GM19023 (cell line): ENCODE measurements at regions not wholly inside any gene's neighbourhood (a gene's known extent, or its start where the extent isn't known, plus 50 kb on each side); places are given as distances from the start of the nearest gene placed in this dataset.
"Not testable (repeated sequence)": the region's sequence is repeated elsewhere in the genome, so short reads cannot be mapped to it uniquely, and the experiment has no call there.

ENCODE experiments used
- ATAC-seq: cut with Tn5 transposase; IDR thresholded peaks from one replicate; pipeline ENCODE4 v1.9.1; 2021; ENCODE audit warnings: mild to moderate bottlenecking, moderate library complexity; ENCODE audit not compliant: unreplicated experiment

DNA sequence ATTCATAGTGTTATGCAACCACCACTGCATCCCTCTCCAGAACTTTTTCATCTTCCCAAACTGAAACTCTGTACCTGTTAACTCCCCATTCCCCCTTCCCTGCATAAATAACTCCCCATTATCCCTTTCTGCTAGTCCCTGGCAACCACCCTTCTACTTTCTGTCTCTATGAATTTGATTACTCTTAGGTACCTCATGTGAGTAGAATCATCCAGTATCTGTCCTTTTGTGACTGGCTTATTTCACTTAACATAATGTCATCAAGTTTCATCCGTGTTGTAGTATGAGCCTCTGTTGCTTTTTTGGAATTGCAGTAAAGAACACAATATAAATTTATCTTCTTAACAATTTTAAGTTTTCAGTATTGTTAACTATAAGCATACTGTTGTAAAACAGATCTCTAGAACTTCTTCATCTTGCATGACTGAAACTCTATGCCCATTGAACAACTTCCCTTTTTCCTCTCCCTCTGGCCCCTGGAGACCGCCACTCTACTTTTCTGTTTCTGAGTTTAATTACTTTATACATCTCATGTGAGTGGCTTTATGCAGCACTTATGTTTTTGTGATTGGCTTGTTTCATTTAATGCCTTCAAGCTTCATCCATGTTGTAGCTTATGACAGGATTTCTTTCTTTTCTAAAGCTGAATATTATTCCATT lies 87.3 kb upstream of the ABCC4 start:
- ATAC-seq = no peak

DNA sequence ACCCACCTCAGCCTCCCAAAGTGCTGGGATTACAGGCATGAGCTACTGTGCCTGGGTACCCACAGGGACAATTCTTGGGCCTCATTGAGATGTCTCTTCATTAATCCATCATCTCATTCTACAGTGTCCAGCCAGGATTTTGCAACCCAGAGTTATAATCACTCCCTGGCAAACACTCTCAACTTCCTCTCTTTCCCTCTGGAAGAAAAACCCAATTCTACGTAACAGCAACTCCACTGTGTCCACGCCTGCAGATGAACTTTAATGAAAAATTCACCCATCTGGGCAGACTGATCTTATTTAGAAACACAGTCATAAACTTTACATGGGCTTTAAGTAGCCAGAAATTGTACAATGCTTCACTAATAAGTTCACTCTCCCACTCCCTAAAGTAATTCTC lies 90.1 kb upstream of the ABCC4 start:
- ATAC-seq = no peak

DNA sequence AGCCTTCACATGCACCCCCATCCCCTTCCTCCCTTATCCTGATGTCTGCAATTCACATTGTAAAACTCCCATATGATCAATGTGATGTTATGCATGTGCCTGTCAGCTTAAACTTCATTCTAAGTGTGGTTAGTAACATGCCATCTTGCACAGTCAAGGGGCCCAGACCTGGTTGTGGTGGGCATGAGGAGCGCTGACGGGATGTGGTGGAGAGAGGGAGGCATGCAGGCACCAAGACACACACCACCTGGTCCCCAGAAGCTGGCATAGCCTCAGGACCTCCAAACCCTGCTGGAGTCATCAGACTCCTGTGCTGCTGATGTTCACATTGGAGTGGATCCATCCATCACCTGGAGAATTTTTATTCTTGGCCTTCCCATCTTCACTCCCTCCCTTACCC lies 90.5 kb upstream of the ABCC4 start:
- no peak for ATAC-seq

DNA sequence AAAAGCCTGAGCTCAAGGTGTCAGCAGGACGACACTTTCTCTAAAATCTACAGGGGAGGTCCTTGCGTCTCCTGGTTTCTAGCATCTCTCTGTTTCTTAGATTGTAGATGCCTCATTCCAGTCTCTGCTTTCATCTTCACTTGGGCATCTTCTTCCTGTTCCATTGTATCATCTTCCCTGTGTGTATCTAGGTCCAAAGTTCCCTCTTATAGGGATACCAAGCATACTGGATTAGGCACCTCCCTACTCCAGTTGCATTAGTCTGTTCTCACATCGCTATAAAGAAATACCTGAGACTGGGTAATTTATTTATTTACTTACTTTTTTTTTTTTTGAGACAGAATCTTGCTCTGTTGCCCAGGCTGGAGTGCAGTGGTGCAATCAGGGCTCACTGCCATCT lies 91.3 kb upstream of the ABCC4 start:
- no peak for ATAC-seq

DNA sequence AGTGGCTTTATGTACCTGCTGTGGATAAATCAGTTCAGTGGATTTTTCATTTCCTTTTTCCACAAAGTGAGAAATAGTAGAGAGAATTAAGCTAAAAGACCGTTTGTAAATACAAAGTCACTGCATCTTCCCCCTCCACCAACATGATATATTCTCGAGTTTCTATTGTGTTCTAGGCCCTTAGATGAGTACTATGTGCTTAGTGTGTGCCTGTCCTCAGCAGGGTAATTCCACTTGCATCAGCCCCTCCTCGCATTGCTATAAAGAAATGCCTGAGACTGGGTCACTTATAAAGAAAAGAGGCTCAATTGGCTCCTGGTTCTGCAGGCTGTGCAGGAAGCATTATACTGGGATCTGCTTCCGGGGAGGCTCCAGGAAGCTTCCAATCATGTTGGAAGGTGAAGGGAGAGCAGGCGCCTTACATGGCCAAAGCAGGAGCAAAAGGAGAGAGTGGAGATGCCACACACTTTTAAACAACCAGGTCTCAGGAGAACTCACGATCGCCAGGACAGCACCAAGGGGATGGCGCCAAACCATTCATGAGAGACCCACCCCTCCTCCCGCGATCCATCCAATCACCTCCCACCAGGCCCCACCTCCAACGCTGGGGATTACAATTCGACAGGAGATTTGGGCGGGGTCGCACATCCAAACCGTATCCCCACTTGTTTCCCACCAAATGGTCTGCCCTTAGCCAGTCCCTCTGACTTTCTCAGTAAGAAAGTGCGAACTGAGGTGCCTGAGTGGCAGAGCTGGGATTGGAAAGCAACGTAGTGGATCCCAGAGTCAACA lies 102.3 kb upstream of the ABCC4 start:
- ATAC-seq = peak; percentile 35

DNA sequence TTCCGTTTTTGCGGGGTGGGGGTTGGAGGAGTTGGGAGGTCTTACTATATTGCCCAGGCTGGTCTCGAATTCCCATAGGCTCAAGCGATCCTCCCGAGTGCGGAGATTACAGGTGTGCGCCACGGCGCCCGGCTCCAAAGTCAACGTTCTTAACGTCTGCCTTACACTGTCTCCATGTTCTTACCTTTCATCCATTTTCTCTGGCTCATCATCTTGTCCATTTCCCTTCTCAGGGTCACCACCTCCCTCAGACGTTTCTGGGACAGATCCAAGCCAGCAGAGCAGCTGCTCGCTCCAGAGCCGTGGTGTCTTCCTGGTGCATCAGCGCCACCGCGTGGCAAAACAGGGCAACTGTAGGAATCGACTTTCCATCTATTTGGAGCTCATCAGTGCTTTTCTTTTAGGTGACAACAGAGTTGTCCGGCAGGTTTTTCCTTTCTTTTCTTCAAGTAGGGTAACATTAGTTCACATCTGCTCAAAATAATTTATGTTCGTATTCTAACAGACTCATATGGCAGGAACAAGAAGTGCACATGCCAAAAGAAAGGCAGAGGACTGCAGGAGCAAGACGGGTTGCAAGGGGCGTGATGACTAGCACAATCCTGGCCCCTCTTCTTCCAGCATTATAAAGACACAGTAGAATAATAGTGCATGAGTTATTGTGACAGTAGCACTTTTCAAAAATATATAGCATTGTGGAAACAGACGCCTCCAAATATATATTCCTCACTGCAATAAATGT lies 103.1 kb upstream of the ABCC4 start:
- ATAC-seq = peak; percentile 90

DNA sequence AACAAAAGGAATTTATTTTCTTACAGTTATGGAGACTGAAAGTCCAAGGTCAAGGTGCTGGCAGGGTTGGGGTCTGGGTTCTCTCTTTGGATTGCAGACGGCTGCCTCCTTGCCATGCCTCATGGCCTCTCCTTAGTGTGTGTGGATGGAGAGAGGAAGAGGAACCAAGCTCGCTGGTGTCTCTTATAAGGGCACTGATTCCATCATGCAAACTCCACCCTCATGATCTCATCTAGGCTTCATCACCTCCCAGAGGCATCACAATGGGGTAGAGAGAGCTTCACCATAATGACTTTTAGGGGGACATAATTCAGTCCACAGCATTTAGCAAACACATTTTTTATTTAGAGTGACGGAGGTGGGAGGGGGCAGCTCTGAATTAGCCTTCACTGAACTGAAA lies 104.9 kb upstream of the ABCC4 start:
- ATAC-seq = no peak

DNA sequence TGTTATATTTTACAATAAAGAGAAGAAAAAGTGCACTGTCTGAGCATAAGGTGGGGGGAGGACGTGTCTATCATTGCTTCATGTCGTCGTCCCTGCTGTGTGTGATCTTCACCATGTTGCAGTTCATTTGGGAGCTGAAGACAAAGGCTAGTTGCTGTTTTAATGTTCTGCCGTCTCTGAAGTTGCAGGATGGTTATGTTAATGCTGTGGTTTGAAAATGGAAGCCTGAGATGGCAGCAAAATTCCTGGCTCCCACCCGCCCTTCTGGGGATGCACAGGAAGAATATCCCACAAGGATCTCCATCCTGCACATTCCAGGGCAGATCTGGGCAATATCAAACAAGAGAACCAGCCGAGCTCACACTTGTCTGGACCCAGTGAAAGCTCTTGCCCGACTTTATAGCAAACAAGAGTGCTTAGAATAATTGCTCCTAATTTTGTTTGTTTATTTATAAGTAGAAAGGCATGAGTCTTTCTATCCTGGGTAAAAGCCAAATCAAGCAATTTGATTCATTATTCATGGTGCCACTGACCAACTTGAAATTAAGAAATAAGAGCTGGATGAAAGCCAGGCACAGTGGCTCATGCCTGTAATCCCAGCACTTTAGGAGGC lies 110.3 kb upstream of the ABCC4 start:
- no peak for ATAC-seq

DNA sequence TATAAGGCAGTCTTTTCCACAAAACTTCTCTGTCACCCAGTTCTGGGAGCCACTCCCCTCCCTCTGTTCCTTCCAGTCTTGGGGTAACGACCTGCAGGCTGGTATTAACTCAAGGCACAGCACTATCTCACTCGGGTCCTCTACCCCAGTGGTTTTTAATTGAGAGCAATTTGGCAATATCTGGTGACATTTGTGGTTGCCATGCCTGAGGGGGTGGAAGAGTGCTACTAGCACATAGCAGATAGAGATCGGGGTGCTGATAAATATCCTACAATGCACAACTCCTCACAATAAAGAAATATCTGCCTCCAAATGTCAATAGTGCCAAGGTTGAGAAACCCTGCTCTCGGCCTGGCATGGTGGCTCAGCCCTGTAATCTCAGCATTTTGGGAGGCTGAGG lies 117.7 kb upstream of the ABCC4 start:
- ATAC-seq = no peak

DNA sequence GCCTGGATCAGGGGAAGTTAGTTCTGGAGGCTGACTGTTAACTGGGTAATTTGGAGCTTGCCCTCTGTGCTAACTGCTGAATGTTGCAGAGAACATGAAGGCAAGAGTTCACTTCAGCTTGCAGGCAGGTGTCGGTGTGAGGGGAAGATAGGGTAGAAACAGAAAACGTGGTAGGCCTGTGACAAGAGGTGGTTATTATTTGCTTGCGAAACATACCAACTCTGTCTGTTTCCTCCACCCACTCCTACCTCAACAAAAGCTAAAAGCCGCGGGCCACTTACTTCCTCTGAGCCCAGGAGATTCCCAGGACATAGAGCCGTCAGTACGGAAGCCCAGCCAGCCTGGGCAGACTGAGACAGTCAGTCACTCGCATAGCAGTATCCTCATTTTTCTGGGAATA lies 119.2 kb upstream of the ABCC4 start:
- ATAC-seq = no peak

DNA sequence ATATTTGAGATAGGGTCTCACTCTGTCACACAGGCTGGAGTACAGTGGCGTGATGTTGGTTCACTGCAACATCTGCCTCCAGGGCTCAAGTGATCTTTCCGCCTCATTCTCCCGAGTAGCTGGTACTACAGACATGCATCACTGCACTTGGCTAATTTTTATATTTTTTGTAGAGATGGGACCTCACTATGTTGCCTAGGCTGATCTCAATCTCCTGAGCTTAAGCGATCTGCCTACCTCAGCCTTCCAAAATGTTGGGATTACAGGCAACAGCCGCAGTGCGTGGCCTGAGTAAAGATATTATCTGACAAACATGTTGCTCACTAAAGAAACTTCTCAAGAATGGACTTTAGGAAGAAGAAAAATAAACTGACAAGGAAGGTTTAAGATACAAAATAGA lies 125.4 kb upstream of the ABCC4 start:
- no peak for ATAC-seq

DNA sequence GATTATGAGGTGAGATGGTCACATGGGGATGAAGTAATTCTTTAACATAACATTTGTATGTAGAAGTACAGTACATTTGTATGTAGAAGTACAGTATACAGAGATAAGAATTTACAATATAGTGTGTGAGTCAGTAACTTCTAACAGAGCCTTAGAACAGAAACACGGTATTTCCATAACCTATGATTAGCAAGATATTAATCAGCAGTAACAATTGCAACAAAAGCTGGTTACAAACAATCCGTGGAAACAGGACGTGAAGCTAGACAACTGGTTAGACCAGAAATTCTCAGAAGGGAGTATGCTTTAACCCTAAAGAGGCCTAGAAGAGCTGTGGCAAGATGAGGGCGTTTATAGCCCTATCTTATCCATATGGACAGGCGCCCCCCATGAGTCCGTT lies 122.0 kb upstream of the CLDN10 start:
- not testable (repeated sequence) for ATAC-seq

DNA sequence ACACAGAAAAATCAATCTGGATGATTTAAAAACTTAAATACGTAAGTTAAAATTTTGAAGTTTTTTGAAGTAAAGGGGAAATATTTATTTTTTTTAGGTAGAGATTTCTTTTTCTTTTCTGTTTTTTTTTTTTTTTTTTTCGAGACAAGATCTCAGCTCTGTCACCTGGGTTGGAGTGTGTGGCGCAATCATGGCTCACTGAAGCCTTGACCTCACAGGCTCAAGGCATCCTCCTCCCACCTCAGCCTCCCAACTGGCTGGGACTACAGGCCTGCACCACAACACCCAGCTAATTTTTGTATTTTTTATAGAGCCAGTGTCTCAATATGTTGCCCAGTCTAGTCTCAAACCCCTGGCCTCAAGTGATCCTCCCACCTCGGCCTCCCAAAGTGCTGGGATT lies 120.4 kb upstream of the CLDN10 start:
- ATAC-seq = no peak

DNA sequence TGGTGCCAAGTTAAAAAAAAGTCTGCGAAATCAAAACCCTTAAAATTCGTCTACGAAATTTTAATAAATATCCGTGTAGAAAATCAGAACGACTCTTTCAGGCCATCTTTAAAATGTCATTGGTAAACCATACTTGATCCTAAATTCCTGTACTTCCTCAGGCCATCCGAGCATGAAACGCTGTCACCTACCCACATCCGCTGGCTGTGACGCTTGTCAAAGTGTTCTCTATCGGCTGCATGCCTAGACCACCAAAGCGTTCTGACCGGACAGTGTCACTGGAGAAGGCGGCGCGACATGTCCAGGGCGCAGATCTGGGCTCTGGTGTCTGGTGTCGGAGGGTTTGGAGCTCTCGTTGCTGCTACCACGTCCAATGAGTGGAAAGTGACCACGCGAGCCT lies 119.0 kb upstream of the CLDN10 start:
- no peak for ATAC-seq

DNA sequence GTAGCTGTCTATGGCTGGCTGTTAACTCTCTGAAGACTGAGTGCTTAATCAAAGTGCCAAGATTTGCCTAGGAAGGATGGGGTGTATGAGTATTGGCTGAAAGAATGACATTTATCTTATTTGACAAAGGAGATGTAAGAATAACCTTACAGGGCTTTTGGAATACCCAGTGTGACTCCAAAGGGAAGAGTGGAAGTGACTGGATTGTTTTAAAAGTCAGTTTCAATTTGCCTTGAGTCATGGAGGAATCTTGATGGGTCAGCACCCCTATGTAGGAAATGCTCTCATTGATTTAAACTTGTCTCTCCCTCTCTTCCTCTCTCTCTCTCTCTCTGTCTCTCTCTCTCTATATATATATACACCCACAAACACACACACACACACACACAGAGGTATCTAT lies 118.4 kb upstream of the CLDN10 start:
- ATAC-seq = no peak

DNA sequence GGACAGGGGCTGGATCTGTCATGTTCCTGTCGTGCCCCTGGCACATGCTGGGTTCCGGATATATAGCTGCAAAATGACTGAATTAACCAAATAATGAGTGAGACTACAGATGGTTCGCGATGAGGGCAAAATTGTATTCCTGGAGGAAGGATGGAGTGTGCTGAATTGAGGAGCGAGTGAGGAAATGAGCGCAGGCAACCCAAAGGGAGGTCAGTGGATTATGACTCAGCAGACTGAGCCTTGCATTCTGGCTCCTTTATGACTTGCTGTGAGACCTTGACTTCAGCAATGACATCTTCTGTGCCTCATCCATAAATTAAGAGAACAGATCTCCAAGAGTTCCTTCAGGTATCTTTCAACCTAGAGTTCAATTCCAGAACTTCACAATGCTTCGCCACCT lies 115.0 kb upstream of the CLDN10 start:
- ATAC-seq = no peak

DNA sequence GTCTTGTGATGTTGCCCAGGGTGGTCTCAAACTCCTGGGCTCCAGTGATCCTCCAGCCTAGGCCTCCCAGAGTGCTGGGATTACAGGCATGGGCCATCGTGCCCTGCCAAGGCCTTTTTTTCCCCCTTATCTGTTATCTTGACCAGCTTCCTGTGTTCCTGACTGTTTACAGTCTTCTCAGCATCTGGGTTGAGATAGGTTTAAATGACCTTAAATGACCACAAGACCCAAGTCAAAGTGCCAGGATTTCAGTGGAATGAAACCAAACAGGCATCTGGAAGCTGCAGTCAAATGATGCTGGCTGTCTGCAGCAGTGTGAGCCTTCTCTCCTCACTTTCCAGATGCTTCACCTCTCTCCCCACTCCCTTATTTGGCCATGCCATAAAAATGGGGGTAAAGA lies 114.2 kb upstream of the CLDN10 start:
- ATAC-seq = no peak

DNA sequence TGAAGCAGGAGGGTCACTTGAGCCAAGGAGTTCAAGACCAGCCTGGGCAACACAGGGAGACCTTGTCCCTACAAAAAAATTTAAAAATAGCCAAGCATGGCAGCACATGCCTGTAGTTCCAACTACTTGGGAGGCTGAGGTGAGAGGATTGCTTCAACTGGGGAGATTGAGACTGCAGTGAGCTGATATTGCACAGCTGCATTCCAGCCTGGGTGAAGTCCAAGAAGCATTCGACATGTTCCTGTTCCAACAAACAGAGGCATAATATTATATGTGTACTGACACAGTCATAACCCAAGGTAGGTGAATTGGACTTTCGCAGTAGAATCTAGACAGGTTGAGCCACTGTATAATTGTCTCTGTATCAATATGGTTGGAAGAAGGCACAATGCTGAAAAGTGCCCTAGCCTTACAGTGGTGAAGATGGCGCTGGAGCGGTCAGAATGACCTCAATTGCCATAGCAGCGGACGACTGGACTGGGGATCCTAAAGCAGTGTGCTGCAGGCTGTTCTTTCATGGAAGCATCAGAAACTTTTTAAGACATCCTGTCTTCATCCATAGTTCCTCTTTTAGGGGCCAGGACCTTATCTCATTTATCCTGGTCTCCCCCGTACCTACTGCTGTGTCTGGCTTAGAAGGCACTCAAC lies 112.0 kb upstream of the CLDN10 start:
- ATAC-seq = no peak

DNA sequence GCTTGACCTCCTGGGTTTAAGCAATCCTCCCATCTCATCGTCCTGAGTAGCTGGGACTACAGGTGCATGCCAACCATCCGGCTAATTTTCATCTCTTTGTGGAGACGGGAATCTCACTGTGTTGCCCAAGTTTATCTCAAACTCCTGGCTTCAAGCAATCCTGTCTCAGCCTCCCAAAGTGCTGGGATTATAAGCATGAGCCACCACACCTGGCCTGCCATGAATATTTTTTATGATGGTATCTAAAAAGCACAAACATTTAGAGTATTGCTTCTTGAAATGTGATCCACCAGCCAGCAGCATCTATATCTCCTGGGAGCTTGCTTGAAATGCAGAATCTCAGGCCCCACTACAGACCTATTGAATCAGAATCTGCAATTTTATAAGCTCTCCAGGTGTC lies 111.2 kb upstream of the CLDN10 start:
- ATAC-seq = no peak

DNA sequence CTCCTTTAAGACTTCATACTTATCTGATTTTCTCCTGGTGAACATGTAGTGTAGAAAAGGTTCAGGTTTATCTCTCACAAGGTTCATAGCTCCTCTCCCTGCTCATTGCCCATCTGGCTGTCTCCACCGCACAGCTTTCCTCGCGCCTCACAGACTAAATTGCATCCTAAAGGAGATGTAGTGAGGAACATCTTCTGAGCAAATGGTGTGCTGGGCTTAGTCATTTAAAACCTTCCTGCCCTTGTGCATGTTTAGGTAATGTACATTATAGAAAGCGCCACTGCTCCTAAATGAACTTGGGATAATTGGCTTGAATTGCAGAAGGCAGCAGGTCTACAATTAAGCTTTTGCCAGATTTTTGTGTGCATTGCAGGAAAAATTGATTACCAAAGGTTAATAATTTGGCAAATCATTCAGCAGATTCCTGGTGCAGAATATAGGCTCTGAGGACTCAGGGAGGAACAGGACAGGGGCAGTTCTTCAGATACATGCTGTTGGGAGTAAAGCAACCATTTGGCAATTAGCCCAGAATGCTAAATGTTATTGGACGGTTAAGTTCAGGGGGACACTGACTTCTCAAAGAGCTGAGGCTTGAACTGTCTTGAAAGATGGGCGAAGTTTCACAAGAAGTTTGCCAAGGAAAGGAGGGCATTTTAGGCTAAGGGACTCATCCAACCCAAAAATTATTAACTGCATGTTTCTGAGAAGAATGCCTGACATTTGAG lies 108.4 kb upstream of the CLDN10 start:
- no peak for ATAC-seq
